NCI-H774 (cell line): ENCODE measurements at regions not wholly inside any gene's neighbourhood (a gene's known extent, or its start where the extent isn't known, plus 50 kb on each side); places are given as distances from the start of the nearest gene placed in this dataset.

Source experiments
- DNase-seq: peaks from one replicate; lab custom pipeline; 2025; lab: John Stamatoyannopoulos, UW

GRCh38 chr12:70154960-70155589, 88.2 kb upstream of the CNOT2 start:
- DNase-seq: peak; percentile 3

DNA sequence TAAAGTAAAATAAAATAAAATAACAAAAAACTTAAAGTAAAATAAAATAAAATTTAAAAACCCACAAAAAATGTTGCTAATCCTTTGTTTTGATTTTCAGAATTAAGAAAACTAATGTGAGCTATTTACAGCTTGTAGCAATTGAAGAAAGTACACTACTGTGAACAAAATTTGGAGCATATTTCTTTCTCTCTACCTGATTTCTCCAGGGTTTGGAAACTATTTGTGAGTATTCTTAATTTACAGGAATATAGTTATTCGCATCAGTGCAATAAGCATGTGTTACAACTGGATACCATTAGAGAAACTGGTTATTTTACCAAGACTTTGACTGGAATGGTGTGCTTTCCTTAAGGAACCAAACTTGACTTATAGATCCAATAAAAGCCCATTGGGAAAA, 86.1 kb upstream of the CNOT2 start:
- no peak for DNase-seq

GRCh38 chr12:70165450-70165849, 77.8 kb upstream of the CNOT2 start:
- no peak for DNase-seq

GRCh38 chr12:70176290-70176689, 66.9 kb upstream of the CNOT2 start:
- DNase-seq: no peak

DNA sequence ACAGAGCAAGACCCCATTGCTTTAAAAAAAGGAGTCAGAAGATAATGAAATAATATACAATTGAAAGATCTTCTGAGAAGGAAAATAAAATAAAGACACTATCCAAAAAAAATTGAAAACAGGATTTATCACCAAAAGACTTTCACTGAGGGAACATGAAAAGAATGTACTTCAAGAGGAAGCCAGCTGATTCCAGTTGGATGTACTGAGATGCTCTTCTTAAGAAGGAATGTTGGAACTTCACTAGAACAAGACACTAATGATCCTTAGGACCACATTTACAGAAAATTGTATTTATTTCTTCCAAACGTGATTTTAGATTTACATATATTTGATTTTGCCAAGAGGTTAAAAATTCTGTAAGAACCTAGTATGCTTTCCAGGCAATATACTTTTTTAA, 65.6 kb upstream of the CNOT2 start:
- no peak for DNase-seq

DNA sequence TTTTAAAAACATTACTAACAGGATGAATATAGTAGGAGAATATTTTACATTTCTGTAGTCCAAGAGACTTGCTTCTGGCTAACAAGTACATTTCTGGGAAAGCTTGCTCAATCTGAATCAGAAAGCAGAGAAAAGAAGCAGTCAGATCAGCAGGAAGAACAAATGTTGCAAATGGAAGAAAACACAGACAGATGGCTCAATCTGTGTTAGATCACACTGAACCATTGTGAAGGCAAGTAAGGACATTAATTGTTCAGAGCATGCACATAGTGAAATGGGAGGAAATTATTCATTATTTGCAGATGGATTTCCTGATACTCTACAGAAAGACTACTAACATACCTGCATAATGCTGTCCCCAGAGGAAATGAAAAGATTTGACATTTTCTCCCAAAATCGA, 65.2 kb upstream of the CNOT2 start:
- DNase-seq: peak; percentile 14

DNA sequence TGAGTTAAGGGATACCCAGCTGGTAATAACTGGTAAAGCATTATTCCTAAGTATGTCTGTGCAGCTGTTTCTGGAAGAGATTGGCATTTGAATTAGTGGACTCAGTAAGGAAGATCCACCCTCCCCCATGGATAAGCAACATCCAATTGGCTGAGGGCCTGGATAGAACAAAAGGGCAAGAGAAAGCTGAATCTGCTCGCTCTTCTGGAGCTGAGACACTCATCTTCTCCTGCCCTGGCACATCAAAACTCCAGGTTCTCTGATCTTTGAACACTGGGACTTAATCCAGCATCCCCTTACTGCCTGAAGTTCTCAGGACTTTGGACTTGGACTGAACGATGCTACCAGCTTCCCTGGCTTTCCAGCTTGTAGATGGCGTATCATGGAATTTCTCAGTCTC, 63.1 kb upstream of the CNOT2 start:
- DNase-seq: no peak

DNA sequence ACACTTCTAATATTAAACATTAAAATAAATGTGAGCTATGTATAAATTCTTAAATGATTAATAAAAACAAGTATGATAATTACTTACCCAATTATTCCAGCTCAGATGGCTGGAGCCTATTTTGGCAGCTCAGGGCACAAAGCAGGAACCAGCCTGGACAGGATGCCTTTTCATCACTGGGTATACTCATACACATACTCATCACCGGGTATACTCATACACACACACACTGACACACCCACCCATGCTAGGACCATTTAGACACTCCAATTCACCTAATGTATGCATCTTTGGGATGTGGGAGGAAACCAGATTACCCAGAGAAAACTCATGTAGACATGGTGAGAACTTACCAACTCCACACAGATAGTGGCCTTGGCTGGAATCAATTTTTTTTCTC, 57.9 kb upstream of the CNOT2 start:
- DNase-seq: no peak

GRCh38 chr12:70186436-70186835, 56.8 kb upstream of the CNOT2 start:
- no peak for DNase-seq

DNA sequence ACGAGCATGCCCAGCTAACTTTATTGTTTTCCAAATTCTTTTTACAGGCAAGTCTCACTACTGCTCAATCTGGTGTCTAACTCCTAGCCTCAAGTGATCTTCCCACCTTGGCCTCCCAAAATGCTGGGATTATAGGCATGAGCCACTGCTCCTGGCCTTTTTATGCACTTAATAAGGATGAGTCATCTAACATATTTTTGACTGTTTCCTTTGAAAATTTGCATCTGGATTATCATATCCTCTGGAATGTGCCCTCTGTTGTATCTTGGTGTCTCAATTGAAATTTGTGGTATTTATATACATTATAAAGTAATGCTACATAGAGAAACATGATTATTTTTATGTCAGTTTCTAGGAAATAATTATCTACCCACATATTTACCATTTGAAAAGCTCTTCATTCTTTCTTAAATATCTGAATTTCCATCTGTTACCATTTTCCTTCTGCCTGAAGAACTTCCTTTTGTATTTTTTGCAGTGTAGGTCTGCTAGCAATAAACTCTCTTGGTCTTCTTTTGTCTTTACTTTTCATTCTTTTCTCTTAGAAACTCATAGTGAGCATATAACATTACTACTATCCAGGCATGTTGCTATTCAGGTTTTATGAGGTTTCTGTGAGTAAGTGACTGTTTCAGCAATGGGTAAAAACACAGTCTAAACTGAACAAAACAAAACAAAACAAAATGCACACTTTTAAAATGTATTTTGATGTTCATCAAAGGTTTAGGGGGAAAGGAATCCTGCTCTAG, 52.8 kb upstream of the CNOT2 start:
- DNase-seq: no peak
